DND-41 (cell line): ENCODE measurements at regions not wholly inside any gene's neighbourhood (a gene's known extent, or its start where the extent isn't known, plus 50 kb on each side); places are given as distances from the start of the nearest gene placed in this dataset.
"Not testable (repeated sequence)": the region's sequence is repeated elsewhere in the genome, so short reads cannot be mapped to it uniquely, and the experiment has no call there.

Source experiments
- ATAC-seq: fragments of 200-7000 bp; cut with Tn5 transposase; 3 replicates; pipeline ENCODE4 v1.9.1; 2021; ENCODE audit warnings: low read depth; ENCODE audit not compliant: insufficient read depth
- DNase-seq: peaks from one replicate; pipeline ENCODE4 v3.0.0-alpha.2; 2020
- H2AFZ ChIP-seq: 2 replicates; pipeline ENCODE4 v1.6.0; 2012; ENCODE audit warnings: low read depth, low read length
- H3K27ac ChIP-seq: 2 replicates; pipeline ENCODE4 v1.5.1; 2012; ENCODE audit warnings: low read length, inconsistent platforms
- H3K27me3 ChIP-seq: fragments of 200-600 bp; sonication (generic); 2 replicates; pipeline ENCODE4 v1.6.0; 2012; ENCODE audit warnings: low read length, mild to moderate bottlenecking, inconsistent platforms; ENCODE audit not compliant: insufficient read depth, poor library complexity
- H3K36me3 ChIP-seq: 2 replicates; pipeline ENCODE4 v1.5.1; 2012; ENCODE audit warnings: low read length, inconsistent platforms; ENCODE audit not compliant: insufficient read depth
- H3K4me1 ChIP-seq: 2 replicates; pipeline ENCODE4 v1.5.1; 2012; ENCODE audit warnings: mild to moderate bottlenecking, low read length; ENCODE audit not compliant: insufficient read depth
- H3K4me2 ChIP-seq: 2 replicates; pipeline ENCODE4 v1.6.0; 2012; ENCODE audit warnings: mild to moderate bottlenecking, moderate library complexity, low read length, inconsistent platforms; ENCODE audit not compliant: insufficient read depth
- H3K4me3 ChIP-seq, 2 experiments: fragments of 200-600 bp in 1 of 2; shearing (Covaris generic) in 1 of 2; 2 replicates each; pipeline ENCODE4 v1.5.1; 2012 to 2016; ENCODE audit warnings: inconsistent platforms in 2 of 2, low read length in 2 of 2, mild to moderate bottlenecking in 2 of 2, low read depth in 1 of 2, moderate library complexity in 1 of 2
- H3K79me2 ChIP-seq: 2 replicates; pipeline ENCODE4 v1.6.0; 2012; ENCODE audit warnings: low read length, inconsistent platforms; ENCODE audit not compliant: insufficient read depth
- H3K9ac ChIP-seq: 2 replicates; pipeline ENCODE4 v1.6.0; 2012; ENCODE audit warnings: low read depth, mild to moderate bottlenecking, inconsistent platforms, low read length, moderate library complexity
- H3K9me3 ChIP-seq: 2 replicates; pipeline ENCODE4 v1.5.1; 2012; ENCODE audit warnings: low read length, moderate library complexity, mild to moderate bottlenecking, inconsistent platforms; ENCODE audit not compliant: insufficient read depth, severe bottlenecking
- H4K20me1 ChIP-seq: 2 replicates; pipeline ENCODE4 v1.6.0; 2012; ENCODE audit warnings: low read length; ENCODE audit not compliant: insufficient read depth
- CTCF ChIP-seq: IDR thresholded peaks from 2 replicates; pipeline ENCODE4 v1.5.1; 2012; ENCODE audit warnings: borderline replicate concordance, low read length, moderate library complexity, mild to moderate bottlenecking; ENCODE audit not compliant: poor library complexity, severe bottlenecking; ENCODE audit errors: extremely low read depth
- EZH2 ChIP-seq: IDR thresholded peaks from 3 replicates; pipeline ENCODE4 v1.6.1; 2012; ENCODE audit warnings: borderline replicate concordance, low read depth, mild to moderate bottlenecking, moderate library complexity, low read length, inconsistent platforms; ENCODE audit not compliant: severe bottlenecking

GRCh38 chr14:38547961-38548490 lies 292.1 kb upstream of the CLEC14A start:
- no peaks in the 10 kb centered on the region for H4K20me1 ChIP-seq
- H3K4me2 ChIP-seq = no peak overlapping the region
- H3K4me1 ChIP-seq = no peaks in the 10 kb centered on the region
- DNase-seq (no peak), ATAC-seq (no peak)
- H3K27me3 ChIP-seq = peaks cover 3% of the 10 kb centered on the region
- no peaks in the 10 kb centered on the region for H3K36me3 ChIP-seq
- no peaks in the 10 kb centered on the region for H3K9me3 ChIP-seq
- no peak overlapping the region for H3K27ac ChIP-seq
- no peak overlapping the region for H3K4me3 ChIP-seq
- no peak overlapping the region for H2AFZ ChIP-seq
- no peak overlapping the region for H3K9ac ChIP-seq
- H3K79me2 ChIP-seq = no peaks in the 10 kb centered on the region
- TF ChIP-seq EZH2 (no peak), CTCF (no peak)

- H3K9me3 ChIP-seq = no peaks in the 10 kb centered on the region
- H3K4me2 ChIP-seq = no peak overlapping the region
- no peaks in the 10 kb centered on the region for H3K36me3 ChIP-seq
- H3K27ac ChIP-seq = no peak overlapping the region
- H3K4me3 ChIP-seq = no peak overlapping the region
- DNase-seq (no peak), ATAC-seq (no peak)
- no peaks in the 10 kb centered on the region for H4K20me1 ChIP-seq
- no peaks in the 10 kb centered on the region for H3K4me1 ChIP-seq
- TF ChIP-seq EZH2 = no peak
- TF ChIP-seq CTCF = no peak
- H3K79me2 ChIP-seq = no peaks in the 10 kb centered on the region
- H3K27me3 ChIP-seq = peaks cover 3% of the 10 kb centered on the region
- no peak overlapping the region for H3K9ac ChIP-seq
- no peak overlapping the region for H2AFZ ChIP-seq
These were observed 291.1 kb upstream of the CLEC14A start for GRCh38 chr14:38546932-38547551.

GRCh38 chr14:38544776-38545175 lies 288.9 kb upstream of the CLEC14A start:
- H3K27me3 ChIP-seq = peaks cover 1% of the 10 kb centered on the region
- TF ChIP-seq CTCF = no peak
- TF ChIP-seq EZH2 = no peak
- DNase-seq (no peak), ATAC-seq (no peak)
- no peak overlapping the region for H2AFZ ChIP-seq
- H3K4me2 ChIP-seq = no peak overlapping the region
- no peaks in the 10 kb centered on the region for H3K79me2 ChIP-seq
- H3K9ac ChIP-seq = no peak overlapping the region
- no peak overlapping the region for H3K27ac ChIP-seq
- no peaks in the 10 kb centered on the region for H4K20me1 ChIP-seq
- no peaks in the 10 kb centered on the region for H3K4me1 ChIP-seq
- H3K4me3 ChIP-seq = no peak overlapping the region
- no peaks in the 10 kb centered on the region for H3K36me3 ChIP-seq
- no peaks in the 10 kb centered on the region for H3K9me3 ChIP-seq

GRCh38 chr14:38543851-38544250 lies 288.0 kb upstream of the CLEC14A start:
- not testable (repeated sequence) for H3K4me1 ChIP-seq, H2AFZ ChIP-seq, H3K79me2 ChIP-seq, DNase-seq, H3K9ac ChIP-seq, H3K27ac ChIP-seq, H3K4me3 ChIP-seq, ATAC-seq, H4K20me1 ChIP-seq, H3K4me2 ChIP-seq, H3K36me3 ChIP-seq, H3K27me3 ChIP-seq, H3K9me3 ChIP-seq

GRCh38 chr14:38538053-38538452 lies 282.2 kb upstream of the CLEC14A start:
- H4K20me1 ChIP-seq, H3K4me2 ChIP-seq, H3K9me3 ChIP-seq, H3K9ac ChIP-seq, H3K27ac ChIP-seq, DNase-seq, H3K36me3 ChIP-seq, H3K79me2 ChIP-seq, H3K27me3 ChIP-seq, H3K4me3 ChIP-seq, ATAC-seq, H3K4me1 ChIP-seq, H2AFZ ChIP-seq: not testable (repeated sequence)
